ENCODE measurements at regions not wholly inside any gene's neighbourhood (a gene's known extent, or its start where the extent isn't known, plus 50 kb on each side); places are given as distances from the start of the nearest gene placed in this dataset.

DNA sequence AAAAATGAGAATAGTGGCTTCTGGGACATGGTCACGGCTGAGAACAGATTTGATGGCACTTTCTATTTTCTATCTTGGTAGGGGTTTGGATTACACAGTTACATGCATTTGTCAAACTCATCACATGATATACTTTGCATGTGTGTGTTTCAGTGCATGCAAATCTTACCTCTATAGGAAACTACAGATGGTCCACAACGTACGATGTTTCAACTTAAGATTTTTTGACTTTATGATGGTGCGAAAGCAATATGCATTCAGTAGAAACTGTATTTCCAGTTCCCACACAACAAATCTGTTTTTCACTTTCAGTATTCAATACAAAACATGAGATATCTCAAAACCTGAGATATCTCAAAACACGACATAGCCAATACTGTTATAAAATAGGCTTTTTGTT is 231.8 kb upstream of the SPTLC3 start:
- Histone ChIP-seq H3K4me3 (replicated peaks; ENCODE audit: low read depth, low read length) (no peak overlapping the region), H3K27me3 (replicated peaks; ENCODE audit: control insufficient read depth, insufficient read depth, low read length) (no peaks in the 10 kb centered on the region), H3K36me3 (ENCODE audit: control insufficient read depth, insufficient read depth, low read length) (no peaks in the 10 kb centered on the region)
- DNase-seq (ENCODE audit: extremely low read depth, insufficient read length): no peak
- TF ChIP-seq, protein P1, sequence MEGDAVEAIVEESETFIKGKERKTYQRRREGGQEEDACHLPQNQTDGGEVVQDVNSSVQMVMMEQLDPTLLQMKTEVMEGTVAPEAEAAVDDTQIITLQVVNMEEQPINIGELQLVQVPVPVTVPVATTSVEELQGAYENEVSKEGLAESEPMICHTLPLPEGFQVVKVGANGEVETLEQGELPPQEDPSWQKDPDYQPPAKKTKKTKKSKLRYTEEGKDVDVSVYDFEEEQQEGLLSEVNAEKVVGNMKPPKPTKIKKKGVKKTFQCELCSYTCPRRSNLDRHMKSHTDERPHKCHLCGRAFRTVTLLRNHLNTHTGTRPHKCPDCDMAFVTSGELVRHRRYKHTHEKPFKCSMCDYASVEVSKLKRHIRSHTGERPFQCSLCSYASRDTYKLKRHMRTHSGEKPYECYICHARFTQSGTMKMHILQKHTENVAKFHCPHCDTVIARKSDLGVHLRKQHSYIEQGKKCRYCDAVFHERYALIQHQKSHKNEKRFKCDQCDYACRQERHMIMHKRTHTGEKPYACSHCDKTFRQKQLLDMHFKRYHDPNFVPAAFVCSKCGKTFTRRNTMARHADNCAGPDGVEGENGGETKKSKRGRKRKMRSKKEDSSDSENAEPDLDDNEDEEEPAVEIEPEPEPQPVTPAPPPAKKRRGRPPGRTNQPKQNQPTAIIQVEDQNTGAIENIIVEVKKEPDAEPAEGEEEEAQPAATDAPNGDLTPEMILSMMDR (IDR thresholded peaks at IDR 0.05; ENCODE audit: insufficient read depth, low read length, poor library complexity, severe bottlenecking): no peak

DNA sequence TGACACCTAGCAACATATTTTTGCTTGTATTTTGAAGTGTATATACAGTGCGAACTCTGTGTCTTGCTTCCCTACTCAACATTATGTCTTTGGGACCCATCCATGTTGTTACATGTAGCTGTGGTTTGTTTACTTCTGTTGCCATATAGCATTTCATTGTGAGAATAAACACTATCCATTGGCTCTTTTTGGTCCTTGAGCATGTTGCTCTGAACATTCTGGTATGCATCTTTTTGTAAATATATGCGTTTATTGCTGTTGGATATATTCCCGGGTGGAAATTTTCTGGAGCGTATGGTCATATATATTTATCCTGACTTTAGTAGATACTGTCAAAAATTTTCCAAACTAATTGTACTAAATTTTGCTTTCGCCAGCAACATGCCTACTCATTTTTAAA is 222.5 kb upstream of the SPTLC3 start:
- TF ChIP-seq, protein P1 (IDR thresholded peaks at IDR 0.05; ENCODE audit: insufficient read depth, low read length, poor library complexity, severe bottlenecking): no peak
- Histone ChIP-seq H3K36me3 (ENCODE audit: control insufficient read depth, insufficient read depth, low read length) (no peaks in the 10 kb centered on the region), H3K4me3 (replicated peaks; ENCODE audit: low read depth, low read length) (no peak overlapping the region), H3K27me3 (replicated peaks; ENCODE audit: control insufficient read depth, insufficient read depth, low read length) (no peaks in the 10 kb centered on the region)
- DNase-seq (ENCODE audit: extremely low read depth, insufficient read length): no peak

DNA sequence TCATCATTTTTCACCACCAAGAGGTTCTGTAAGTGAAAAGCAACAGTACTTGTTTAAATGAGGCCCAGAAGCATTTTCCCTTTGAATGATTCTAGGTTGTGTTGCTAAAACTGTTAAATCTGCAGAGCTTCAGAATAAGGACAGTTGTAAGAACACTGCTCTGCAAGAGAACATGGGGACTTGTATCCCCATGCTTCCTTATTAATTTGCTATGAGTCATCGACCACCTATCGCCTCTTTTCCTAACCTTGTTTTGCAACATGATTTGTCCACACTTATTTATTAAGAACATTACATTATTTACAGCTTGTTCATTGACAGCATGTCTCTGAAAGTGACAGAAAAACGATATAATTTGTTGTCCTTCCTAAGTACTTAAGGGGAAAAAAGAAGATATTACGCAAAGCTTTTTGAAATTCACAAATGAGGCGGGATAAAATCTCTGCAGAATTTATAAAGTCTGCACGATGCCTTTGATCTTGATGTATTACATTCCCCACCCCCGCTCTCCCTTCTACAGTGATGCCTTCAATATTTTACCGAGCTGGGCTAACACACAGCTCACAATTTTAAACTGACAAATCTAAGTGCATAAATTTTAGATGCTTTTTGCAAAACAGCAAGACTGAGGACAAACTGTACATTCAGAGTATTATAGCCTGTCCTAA is 220.0 kb upstream of the SPTLC3 start:
- no peak for DNase-seq (ENCODE audit: extremely low read depth, insufficient read length)
- TF ChIP-seq, protein P1 (IDR thresholded peaks at IDR 0.05; ENCODE audit: insufficient read depth, low read length, poor library complexity, severe bottlenecking): no peak
- no peak overlapping the region for H3K4me3 ChIP-seq (replicated peaks; ENCODE audit: low read depth, low read length)
- H3K36me3 ChIP-seq (ENCODE audit: control insufficient read depth, insufficient read depth, low read length): no peaks in the 10 kb centered on the region
- H3K27me3 ChIP-seq (replicated peaks; ENCODE audit: control insufficient read depth, insufficient read depth, low read length): no peaks in the 10 kb centered on the region

DNA sequence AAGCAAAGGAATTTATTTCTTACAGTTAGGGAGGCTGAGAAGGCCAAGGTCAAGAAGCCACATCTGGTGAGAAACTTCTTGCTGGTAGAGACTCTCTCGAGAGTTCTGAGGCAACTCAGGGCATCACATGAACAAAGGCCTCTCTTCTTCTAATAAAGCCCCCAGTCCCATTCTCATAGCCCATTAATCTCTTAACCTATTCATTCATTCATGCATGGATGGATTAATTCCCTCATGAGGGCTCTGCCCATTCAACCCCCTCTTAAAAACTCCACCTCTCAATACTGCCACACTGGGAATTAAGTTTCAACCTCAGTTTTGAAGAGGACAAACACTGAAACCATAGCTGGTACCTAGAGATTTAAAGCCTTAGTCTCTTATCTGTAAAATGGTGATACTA is 217.9 kb upstream of the SPTLC3 start:
- no peak for DNase-seq (ENCODE audit: extremely low read depth, insufficient read length)
- no peaks in the 10 kb centered on the region for H3K27me3 ChIP-seq (replicated peaks; ENCODE audit: control insufficient read depth, insufficient read depth, low read length)
- TF ChIP-seq, protein P1 (IDR thresholded peaks at IDR 0.05; ENCODE audit: insufficient read depth, low read length, poor library complexity, severe bottlenecking): no peak
- H3K36me3 ChIP-seq (ENCODE audit: control insufficient read depth, insufficient read depth, low read length): no peaks in the 10 kb centered on the region
- H3K4me3 ChIP-seq (replicated peaks; ENCODE audit: low read depth, low read length): no peak overlapping the region

DNA sequence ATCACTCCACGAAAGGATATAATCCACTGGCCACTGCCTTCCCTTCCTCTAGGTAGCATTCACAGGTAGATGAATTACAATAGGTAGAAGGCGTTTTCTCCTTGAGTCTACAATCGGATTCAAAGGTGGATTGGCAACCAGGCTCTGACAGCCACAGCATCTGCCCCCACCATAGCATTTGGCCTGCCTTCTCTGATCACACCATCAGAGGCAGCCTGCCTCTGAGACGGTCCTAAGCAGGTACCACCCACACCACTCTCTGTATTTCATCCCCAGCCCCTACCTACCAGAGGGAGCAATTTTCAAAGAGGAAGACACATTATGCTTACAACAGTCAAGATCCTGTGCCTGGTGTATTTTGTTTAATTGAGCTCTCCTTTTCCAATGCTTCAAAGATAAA is 210.5 kb upstream of the SPTLC3 start:
- DNase-seq (ENCODE audit: extremely low read depth, insufficient read length): no peak
- Histone ChIP-seq H3K36me3 (ENCODE audit: control insufficient read depth, insufficient read depth, low read length) (no peaks in the 10 kb centered on the region), H3K27me3 (replicated peaks; ENCODE audit: control insufficient read depth, insufficient read depth, low read length) (no peaks in the 10 kb centered on the region), H3K4me3 (replicated peaks; ENCODE audit: low read depth, low read length) (no peak overlapping the region)
- TF ChIP-seq, protein P1 (IDR thresholded peaks at IDR 0.05; ENCODE audit: insufficient read depth, low read length, poor library complexity, severe bottlenecking): no peak

Measured in GM06990 (cell line).